T-helper 1 cell (primary cell): ENCODE measurements at regions not wholly inside any gene's neighbourhood (a gene's known extent, or its start where the extent isn't known, plus 50 kb on each side); places are given as distances from the start of the nearest gene placed in this dataset.

Source experiments
- DNase-seq, 5 donors: peaks; one replicate each; pipeline ENCODE4 v3.0.0-alpha.2; 2012 to 2020

- DNase-seq, result no peak
Observed at GRCh38 chr9:86756576-86757381, 190.5 kb downstream of the GAS1 start.

- DNase-seq, result no peak
Observed at GRCh38 chr9:86755561-86755941, 191.8 kb downstream of the GAS1 start.

DNA sequence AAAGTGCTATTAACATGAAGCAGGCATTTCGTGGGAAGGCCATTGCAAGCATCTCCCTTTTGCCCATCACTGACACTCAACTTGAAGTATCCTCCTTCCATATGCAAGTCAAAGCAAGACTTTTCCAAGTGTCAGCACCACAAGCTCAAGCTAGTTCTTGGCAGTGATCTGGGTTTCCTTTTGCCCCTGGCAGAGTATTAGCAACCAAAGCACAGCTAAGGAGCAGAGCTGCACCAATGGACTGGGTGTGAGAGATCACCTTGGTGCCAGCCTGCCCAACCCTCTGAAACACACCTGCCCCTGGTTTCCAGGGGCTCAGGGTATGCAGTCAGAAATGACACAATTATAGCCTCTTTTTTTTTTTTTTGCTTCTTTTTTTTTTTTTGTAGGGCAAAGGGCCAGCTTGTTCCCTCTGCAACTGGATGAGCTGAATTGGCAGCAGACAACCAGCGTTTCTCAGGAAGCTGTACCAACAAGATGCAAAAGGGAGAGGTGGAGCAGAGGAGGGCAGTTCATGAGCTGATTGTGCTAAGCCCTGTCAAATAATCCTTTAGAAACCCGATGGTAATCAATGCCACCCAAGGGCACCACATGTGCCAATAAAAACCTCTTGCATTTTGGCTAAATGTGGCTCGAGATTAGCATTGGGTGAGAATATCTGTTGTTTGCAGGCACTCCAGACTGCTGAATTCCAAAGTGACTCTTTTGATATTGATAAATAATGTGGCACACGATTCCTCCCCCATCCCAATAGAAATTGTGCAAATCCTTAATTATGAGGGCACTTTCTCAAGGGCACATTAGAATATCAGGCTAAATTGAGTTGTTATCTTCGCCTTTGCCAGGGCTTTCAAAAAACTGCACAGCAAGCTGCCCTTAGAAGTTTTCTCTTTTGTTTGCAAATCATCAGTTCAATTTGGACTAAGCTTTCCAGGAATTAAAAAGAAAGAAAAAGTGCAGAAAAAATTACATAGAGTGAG lies 192.4 kb downstream of the GAS1 start:
- DNase-seq, result no peak

DNA sequence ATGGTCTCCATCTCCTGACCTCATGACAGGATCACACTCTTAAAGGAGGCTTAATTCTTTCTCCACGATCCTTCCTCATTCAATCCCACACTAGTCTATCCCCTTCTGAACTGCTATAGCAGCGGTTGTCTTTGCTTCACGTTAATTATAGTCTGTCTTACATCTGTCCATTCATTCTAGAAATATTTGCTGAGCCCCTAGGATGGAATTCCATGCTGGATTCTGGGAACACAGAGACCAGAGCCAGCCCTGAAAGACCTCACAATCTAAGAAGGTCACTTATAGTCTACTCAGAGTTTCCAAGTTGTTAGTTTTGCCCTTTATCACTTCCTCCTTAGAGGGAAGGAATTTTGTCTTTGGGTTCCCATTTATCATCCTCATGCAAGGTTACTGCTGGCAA lies 193.5 kb downstream of the GAS1 start:
- no peak for DNase-seq

- no peak for DNase-seq
Observed at GRCh38 chr9:86752733-86753132, 194.6 kb downstream of the GAS1 start.

DNA sequence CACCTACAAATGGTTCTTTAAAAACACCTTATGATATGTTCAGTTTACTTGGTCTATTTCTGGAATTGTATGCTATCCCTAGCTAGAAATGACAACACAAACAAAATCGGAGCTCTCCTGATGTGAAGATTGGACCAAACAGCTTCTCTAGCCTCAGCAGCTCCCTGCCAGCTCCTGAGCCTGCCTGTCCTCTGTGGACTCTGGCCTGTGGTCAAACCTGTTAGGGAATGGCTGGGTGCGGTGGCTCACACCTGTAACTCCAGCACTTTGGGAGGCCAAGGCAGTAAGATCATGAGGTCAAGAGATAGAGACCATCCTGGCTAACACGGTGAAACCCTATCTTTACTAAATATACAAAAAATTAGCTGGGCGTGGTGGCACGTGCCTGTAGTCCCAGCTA lies 195.3 kb downstream of the GAS1 start:
- no peak for DNase-seq

DNA sequence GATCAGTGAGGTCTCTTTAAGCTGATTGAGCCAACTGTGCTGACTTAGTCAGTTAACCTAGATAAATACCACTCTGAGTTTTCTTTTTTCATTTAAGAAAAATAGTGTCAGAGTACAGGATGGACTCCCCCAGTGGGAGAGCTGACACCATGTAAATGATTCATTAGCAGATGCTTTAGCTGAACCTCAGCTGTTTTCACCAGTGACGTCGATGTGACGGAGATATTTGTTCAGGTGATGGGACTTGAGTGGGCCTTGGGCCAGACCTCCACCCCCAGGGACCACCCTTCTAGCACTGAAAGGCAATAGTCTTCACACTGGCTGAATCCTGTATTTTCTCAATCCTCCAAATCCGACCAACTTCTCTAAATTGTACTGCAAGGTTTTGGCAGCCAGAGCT lies 196.1 kb downstream of the GAS1 start:
- no peak for DNase-seq

GRCh38 chr9:86749894-86750255 lies 197.4 kb downstream of the GAS1 start:
- DNase-seq, result no peak

- no peak for DNase-seq
Observed at GRCh38 chr9:86749161-86749893, 198.0 kb downstream of the GAS1 start.

GRCh38 chr9:86747711-86748110 lies 199.6 kb downstream of the GAS1 start:
- no peak for DNase-seq

- no peak for DNase-seq
Observed at GRCh38 chr9:86741311-86742208, 205.7 kb downstream of the GAS1 start.

GRCh38 chr9:86735772-86736458 lies 211.4 kb downstream of the GAS1 start:
- no peak for DNase-seq

DNA sequence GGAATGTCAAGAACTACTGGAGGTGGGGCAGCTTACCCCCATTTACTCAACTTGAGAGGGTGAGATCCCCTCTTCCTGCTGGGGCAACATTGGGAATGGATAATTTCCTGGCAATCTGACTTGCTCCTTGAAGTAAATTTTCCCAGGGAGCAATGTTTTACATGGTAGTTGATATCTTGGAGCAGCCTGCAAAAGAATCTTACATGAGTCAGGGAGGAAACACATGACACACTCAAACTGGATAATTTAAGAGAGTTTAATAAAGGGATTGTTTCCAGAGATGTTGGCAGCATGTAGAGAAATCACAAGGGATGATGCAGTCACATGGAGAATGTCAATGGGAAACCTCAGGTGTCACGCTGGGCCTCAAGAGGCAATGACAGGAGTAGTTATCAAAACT lies 212.5 kb downstream of the GAS1 start:
- DNase-seq, result no peak

- no peak for DNase-seq
Observed at GRCh38 chr9:86733929-86734328, 213.4 kb downstream of the GAS1 start.

DNA sequence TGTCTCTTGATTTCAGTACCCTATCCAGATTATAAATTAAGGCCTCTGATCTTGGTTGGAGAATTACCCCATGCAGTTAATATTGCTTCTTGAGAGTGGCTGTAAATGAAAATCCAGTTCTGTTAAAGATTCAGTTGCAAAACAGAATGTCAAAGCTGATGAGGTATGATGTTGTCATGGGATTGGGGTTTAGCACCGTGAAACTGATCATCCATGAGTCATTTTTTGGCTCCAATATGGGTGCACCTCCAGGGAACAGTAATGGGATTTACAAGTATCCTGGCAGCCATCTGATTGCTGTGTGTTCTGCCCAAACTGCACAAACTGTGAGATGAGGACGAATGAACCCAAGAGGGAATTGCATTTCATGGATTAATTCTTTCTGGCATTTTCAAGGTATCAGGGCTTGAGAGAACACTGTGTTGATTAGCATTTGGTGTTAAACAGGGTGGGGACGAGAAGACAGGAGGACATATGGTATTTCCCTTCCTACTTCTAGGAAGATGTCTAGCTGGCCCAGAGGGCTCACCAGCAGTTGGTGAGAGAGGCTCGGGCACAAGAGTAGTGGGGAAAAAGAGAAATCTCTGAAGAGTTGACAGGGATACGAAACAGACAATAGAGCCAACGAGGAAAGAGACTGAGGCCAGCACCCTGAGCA lies 214.7 kb downstream of the GAS1 start:
- DNase-seq, result no peak

DNA sequence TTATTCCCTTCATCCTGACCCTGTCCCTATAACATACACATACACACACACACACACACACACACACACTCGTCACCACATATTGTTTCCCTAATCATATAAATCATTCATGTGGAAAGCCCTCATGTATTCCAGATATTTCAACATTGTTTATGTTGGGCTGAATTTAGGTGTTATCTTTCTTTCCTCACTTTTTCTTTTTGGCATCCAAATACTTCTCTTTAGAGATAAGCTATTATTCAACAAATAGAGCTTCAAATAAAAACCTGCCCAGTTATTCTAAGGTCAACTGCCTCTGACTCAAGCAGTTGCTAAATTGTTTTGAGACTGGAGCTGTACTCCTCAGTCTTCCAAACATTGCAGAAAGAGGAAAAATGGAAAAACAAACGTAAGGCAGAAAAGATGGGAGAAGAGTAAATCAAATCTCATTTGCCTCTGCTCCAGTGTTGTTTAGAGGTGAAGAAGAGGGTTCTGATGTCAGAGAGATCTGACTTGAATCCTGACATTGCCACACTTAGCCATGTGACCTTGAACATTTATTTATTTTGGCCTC lies 215.7 kb downstream of the GAS1 start:
- no peak for DNase-seq

DNA sequence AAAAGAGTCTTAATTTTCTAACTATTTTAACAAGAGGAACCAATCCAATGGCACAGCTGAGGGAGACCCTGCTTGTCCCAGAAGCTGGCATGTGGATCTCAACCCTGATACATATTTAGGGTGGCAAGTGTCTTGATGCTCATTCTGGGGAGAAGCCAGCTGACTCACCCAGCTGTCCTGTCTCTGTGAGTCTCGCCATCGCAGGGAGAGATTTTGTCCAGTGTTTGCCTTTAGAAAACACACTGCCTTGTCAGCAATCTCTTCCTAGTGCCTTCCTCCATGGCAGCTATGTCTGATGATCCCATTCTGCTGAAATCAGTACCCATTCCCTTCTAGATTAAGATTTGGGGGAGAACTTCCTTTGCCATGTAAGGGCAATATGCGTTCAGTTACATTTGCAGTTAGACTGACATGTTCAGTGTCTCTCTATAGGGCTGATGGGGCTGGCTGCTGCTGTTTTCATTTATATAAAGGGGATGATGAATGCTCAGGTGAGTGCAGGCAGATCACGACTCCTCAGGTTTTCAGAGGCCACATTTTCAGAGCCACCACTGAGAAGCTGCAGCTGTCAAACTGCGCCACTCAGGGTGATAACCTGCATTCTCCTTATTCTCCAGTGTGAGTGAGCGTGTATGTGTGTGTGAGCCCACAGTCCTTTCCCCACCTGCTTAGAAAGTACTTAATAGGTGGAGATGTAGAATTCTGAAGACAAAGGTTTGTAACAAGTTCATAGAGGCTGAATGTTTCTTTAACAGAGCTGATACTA lies 217.0 kb downstream of the GAS1 start:
- DNase-seq, result no peak

DNA sequence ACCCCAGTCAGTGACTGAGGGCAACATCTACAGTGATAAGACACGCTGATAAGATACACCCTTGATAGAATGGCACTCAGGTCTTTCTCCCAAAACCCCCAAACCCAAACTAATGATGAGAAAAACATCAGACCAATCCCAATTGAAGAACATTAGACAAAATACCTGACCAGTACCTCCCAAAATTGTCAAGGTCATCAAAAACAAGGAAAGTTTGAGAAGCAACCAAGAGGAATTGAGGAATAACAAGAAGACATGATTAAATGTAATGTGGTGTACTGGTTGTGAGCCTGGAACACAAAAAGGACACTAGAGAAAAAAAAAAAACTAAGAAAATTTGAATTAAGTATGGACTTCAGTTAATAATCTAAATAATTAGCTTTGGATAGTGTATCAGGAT lies 222.8 kb downstream of the GAS1 start:
- DNase-seq, result no peak

- DNase-seq, result no peak
Observed at GRCh38 chr9:86723346-86723745, 224.0 kb downstream of the GAS1 start.

- DNase-seq, result no peak
Observed at GRCh38 chr9:86722706-86723075, 224.6 kb downstream of the GAS1 start.
